Sigmoid colon (tissue), 6 donors: ENCODE measurements at regions not wholly inside any gene's neighbourhood (a gene's known extent, or its start where the extent isn't known, plus 50 kb on each side); places are given as distances from the start of the nearest gene placed in this dataset.

Experiments
- DNase-seq: peaks from one replicate; pipeline ENCODE4 v3.0.0-alpha.2; 2019
- H3K27ac ChIP-seq, 4 donors: fragments of 200-600 bp; sonication (generic); one replicate each; pipeline ENCODE4 v1.5.1; 2016 to 2019; ENCODE audit warnings: mild to moderate bottlenecking in 1 of 4
- H3K27me3 ChIP-seq, 3 donors: fragments of 200-600 bp; sonication (generic); one replicate each; pipeline ENCODE4 v1.5.1; 2019; ENCODE audit warnings: mild to moderate bottlenecking in 1 of 3
- H3K36me3 ChIP-seq, 4 donors: fragments of 200-600 bp; sonication (generic); one replicate each; pipeline ENCODE4 v1.5.1; 2016 to 2019
- H3K4me1 ChIP-seq, 4 donors: fragments of 200-600 bp; sonication (generic); one replicate each; pipeline ENCODE4 v1.5.1; 2017 to 2019
- H3K4me3 ChIP-seq, 4 donors: fragments of 200-600 bp; sonication (generic); one replicate each; pipeline ENCODE4 v1.5.1; 2017 to 2019; ENCODE audit warnings: mild to moderate bottlenecking in 2 of 4, moderate library complexity in 1 of 4
- H3K9me3 ChIP-seq, 4 donors: fragments of 200-600 bp in 3 of 4; sonication (generic) in 3 of 4; one replicate each; pipeline versions ENCODE4 v1.5.1 to v1.6.1; 2013 to 2019
- CTCF ChIP-seq, 4 experiments: fragments of 450-650 bp in 3 of 4; fragments of 200-600 bp in 1 of 4; IDR thresholded peaks; one replicate each; pipeline ENCODE4 v1.5.1; 2016 to 2019; ENCODE audit warnings: antibody characterized with exemption in 4 of 4, mild to moderate bottlenecking in 3 of 4, moderate library complexity in 2 of 4
- EP300 ChIP-seq, 4 donors: sonication (generic); formaldehyde crosslinking; IDR thresholded peaks; one replicate each; pipeline ENCODE4 v1.6.1; 2017; ENCODE audit warnings: antibody characterized with exemption in 4 of 4
- POLR2A ChIP-seq, 2 donors: fragments of 450-650 bp; IDR thresholded peaks; one replicate each; pipeline ENCODE4 v1.6.1; 2016; ENCODE audit warnings: antibody characterized with exemption in 2 of 2, mild to moderate bottlenecking in 2 of 2, moderate library complexity in 2 of 2
- POLR2AphosphoS5 ChIP-seq, 4 donors: sonication (generic); formaldehyde crosslinking; IDR thresholded peaks; one replicate each; pipeline ENCODE4 v1.6.1; 2017; ENCODE audit warnings: antibody characterized with exemption in 4 of 4
- WGBS, 2 donors: extraction: QIAGEN DNeasy Blood & Tissue Kit; methylation state at CpG; one replicate each; pipeline ENCODE4 v1.1.7; 2013; 5-methylcytosine and 5-hydroxymethylcytosine counted together
- intact Hi-C: fragments of 100-400 bp; cut with DNase I; formaldehyde crosslinking; loops from one replicate; pipeline ENCODE4 v1.15.1; 2023
- donor health status: healthy with polysubstance abuse.
- donor health status: healthy.

- Histone ChIP-seq H3K9me3 (no peaks in the 10 kb centered on the region), H3K27ac (no peak overlapping the region), H3K4me1 (peaks cover 0 to 9% (median 4%) of the 10 kb centered on the region in 4 donors), H3K27me3 (no peaks in the 10 kb centered on the region), H3K36me3 (no peaks in the 10 kb centered on the region), H3K4me3 (no peak overlapping the region)
- WGBS, 2 donors, result 59 to 65% methylated on average over 4 of the region's 4 CpGs
- TF ChIP-seq CTCF (IDR thresholded peaks at IDR 0.05) (no peak), POLR2A (IDR thresholded peaks at IDR 0.05) (no peak), EP300 (IDR thresholded peaks at IDR 0.05) (no peak), POLR2AphosphoS5 (IDR thresholded peaks at IDR 0.05) (no peak)
- intact Hi-C loops, result no loop called here
- no peak for DNase-seq
Observed at GRCh38 chr11:119478711-119479285, 55.8 kb upstream of the THY1 start.

GRCh38 chr11:119476666-119477331 is 53.8 kb upstream of the THY1 start:
- Histone ChIP-seq H3K4me1 (peaks cover 0 to 9% (median 4%) of the 10 kb centered on the region in 4 donors), H3K9me3 (no peaks in the 10 kb centered on the region), H3K27me3 (no peaks in the 10 kb centered on the region), H3K4me3 (no peak overlapping the region), H3K27ac (no peak overlapping the region), H3K36me3 (no peaks in the 10 kb centered on the region)
- intact Hi-C loops, result no loop called here
- no peak for DNase-seq
- WGBS, 2 donors, result 67 to 71% methylated on average over 10 of the region's 10 CpGs
- TF ChIP-seq EP300 (IDR thresholded peaks at IDR 0.05) (no peak), POLR2AphosphoS5 (IDR thresholded peaks at IDR 0.05) (no peak), POLR2A (IDR thresholded peaks at IDR 0.05) (no peak), CTCF (IDR thresholded peaks at IDR 0.05) (no peak)

- intact Hi-C loops, result no loop called here
- H3K4me3 ChIP-seq, result no peak overlapping the region
- peaks cover 0 to 8% (median 4%) of the 10 kb centered on the region in 4 donors for H3K4me1 ChIP-seq
- H3K36me3 ChIP-seq, result no peaks in the 10 kb centered on the region
- no peak for DNase-seq
- H3K27ac ChIP-seq, result no peak overlapping the region
- no peaks in the 10 kb centered on the region for H3K27me3 ChIP-seq
- no peaks in the 10 kb centered on the region for H3K9me3 ChIP-seq
- 74 to 83% methylated on average over 2 of the region's 2 CpGs for WGBS, 2 donors
- TF ChIP-seq POLR2AphosphoS5 (IDR thresholded peaks at IDR 0.05) (no peak), POLR2A (IDR thresholded peaks at IDR 0.05) (no peak), EP300 (IDR thresholded peaks at IDR 0.05) (no peak), CTCF (IDR thresholded peaks at IDR 0.05) (no peak)
Observed at GRCh38 chr11:119476038-119476437, 53.1 kb upstream of the THY1 start.

- Histone ChIP-seq H3K4me3 (no peak overlapping the region), H3K36me3 (no peaks in the 10 kb centered on the region), H3K27ac (peak overlapping the region in 3 of 4 donors; percentile 19 to 63 (median 44)), H3K27me3 (no peaks in the 10 kb centered on the region), H3K4me1 (peaks cover 0 to 19% (median 13%) of the 10 kb centered on the region in 4 donors), H3K9me3 (no peaks in the 10 kb centered on the region)
- TF ChIP-seq CTCF (IDR thresholded peaks at IDR 0.05) (peak; percentile 69 to 95 (median 84)), POLR2AphosphoS5 (IDR thresholded peaks at IDR 0.05) (no peak)
- DNase-seq, result peak; percentile 80
- intact Hi-C loops, result loop anchor here (2.0 kb wide), 2 partner anchors 92 to 118 kb away; no protein-coding TSS in a partner anchor
- 32 to 34% methylated on average over 9 of the region's 9 CpGs for WGBS, 2 donors
Observed at GRCh38 chr11:119474682-119475596, 52.0 kb upstream of the THY1 start.
